Activated CD4-positive, alpha-beta T cell treated with anti-CD3 and anti-CD28 coated beads, Interleukin-2, amount 50 U/mL, for 24 hours (primary cell): ENCODE measurements at regions not wholly inside any gene's neighbourhood (a gene's known extent, or its start where the extent isn't known, plus 50 kb on each side); places are given as distances from the start of the nearest gene placed in this dataset.
"Not testable (repeated sequence)": the region's sequence is repeated elsewhere in the genome, so short reads cannot be mapped to it uniquely, and the experiment has no call there.

ENCODE experiments used
- DNase-seq, 2 donors: peaks; one replicate each; pipeline ENCODE4 v3.0.0-alpha.2; 2020; ENCODE audit warnings: low read depth in 1 of 2, low spot score in 1 of 2

GRCh38 chr9:97248252-97248651 is 59.2 kb upstream of the CCDC180 start:
- not testable (repeated sequence) for DNase-seq

GRCh38 chr9:97243606-97244005 is 63.9 kb upstream of the CCDC180 start:
- DNase-seq: no peak

- DNase-seq: not testable (repeated sequence)
Measured at GRCh38 chr9:97241430-97241829, 66.0 kb upstream of the CCDC180 start.

GRCh38 chr9:97237951-97238889 is 69.2 kb upstream of the CCDC180 start:
- DNase-seq: peak; percentile 45 to 56

- DNase-seq: no peak
Measured at GRCh38 chr9:97237311-97237786, 70.1 kb upstream of the CCDC180 start.

GRCh38 chr9:97233009-97233400 is 74.5 kb upstream of the CCDC180 start:
- not testable (repeated sequence) for DNase-seq

- not testable (repeated sequence) for DNase-seq
Measured at GRCh38 chr9:97232060-97233008, 75.1 kb upstream of the CCDC180 start.

- not testable (repeated sequence) for DNase-seq
Measured at GRCh38 chr9:97222393-97222792, 85.1 kb upstream of the CCDC180 start.

- peak; percentile 14 to 22 for DNase-seq
Measured at GRCh38 chr9:97221478-97222355, 85.7 kb upstream of the CCDC180 start.

- DNase-seq: no peak
Measured at GRCh38 chr9:97220894-97221477, 86.5 kb upstream of the CCDC180 start.

- not testable (repeated sequence) for DNase-seq
Measured at GRCh38 chr9:97220396-97220795, 87.1 kb upstream of the CCDC180 start.

- DNase-seq: not testable (repeated sequence)
Measured at GRCh38 chr9:97219443-97220140, 87.9 kb upstream of the CCDC180 start.

GRCh38 chr9:97215127-97215526 is 92.3 kb upstream of the CCDC180 start:
- not testable (repeated sequence) for DNase-seq

GRCh38 chr9:97214556-97214955 is 92.9 kb upstream of the CCDC180 start:
- DNase-seq: not testable (repeated sequence)

GRCh38 chr9:97199683-97200082 is 107.8 kb upstream of the CCDC180 start:
- DNase-seq: not testable (repeated sequence)

GRCh38 chr9:97193767-97194166 is 113.7 kb upstream of the CCDC180 start:
- DNase-seq: not testable (repeated sequence)

GRCh38 chr9:97188545-97188944 is 118.9 kb upstream of the CCDC180 start:
- no peak for DNase-seq

GRCh38 chr9:97187706-97188105 is 119.8 kb upstream of the CCDC180 start:
- not testable (repeated sequence) for DNase-seq

GRCh38 chr9:97186493-97186892 is 121.0 kb upstream of the CCDC180 start:
- no peak for DNase-seq
